NCI-H446 treated with DMSO at 0.1 percent for 48 hours (cell line): ENCODE measurements at regions not wholly inside any gene's neighbourhood (a gene's known extent, or its start where the extent isn't known, plus 50 kb on each side); places are given as distances from the start of the nearest gene placed in this dataset.

Experiments
- DNase-seq: peaks from one replicate; lab custom pipeline; 2025; lab: John Stamatoyannopoulos, UW

DNA sequence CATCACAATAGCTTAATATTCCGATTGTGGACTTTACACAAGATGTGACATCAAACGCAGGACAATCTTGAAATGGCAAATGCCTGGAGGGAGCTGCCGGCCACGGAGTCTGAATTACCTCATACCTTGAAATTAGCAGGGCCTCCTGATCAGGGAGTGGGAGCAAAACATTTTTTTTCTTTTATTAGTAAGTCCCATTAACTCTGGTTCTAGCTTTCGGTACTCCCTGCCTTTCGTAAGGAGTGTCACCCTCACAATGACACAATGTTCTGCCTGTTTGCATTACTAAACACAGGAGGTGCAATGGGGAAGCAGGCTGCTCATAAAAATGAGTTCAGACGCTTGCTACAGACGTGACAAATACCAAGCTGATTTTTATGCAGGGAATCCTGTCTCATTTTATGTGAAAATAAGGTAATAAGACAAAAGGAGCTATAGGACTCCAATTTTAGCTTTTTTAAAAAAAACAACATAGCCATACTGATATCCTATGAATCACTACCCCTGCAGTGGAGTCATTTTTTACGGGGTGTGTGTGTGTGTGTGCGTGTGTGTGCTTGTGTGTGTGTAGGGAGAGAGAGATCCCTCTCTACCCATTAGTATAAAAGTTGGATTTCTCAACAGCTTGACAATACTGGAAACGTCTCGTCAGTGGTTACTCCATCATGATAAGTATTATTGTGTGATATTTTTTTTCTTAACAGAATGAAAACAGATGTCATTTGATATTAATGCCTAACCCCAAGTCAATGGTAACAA is 205.1 kb upstream of the RUNX1 start:
- DNase-seq = no peak

DNA sequence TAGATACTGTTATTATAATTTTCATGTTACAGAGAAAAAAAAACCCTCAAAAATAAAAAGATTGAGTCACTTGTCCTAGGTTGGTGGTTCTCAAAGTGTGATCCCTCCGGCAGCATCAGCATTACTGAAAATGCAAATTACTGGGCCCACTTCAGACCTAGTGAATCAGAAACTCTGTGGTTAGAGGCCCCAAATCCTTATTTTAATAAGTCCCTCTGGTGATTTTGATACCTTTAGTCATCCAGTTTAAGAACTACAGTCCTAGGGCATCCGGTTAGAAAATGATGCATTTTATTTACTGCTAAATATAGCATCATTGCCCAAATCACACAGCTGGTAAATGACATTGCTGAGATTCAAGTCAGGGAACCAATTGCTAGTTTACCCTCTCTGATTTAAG is 203.7 kb upstream of the RUNX1 start:
- no peak for DNase-seq

DNA sequence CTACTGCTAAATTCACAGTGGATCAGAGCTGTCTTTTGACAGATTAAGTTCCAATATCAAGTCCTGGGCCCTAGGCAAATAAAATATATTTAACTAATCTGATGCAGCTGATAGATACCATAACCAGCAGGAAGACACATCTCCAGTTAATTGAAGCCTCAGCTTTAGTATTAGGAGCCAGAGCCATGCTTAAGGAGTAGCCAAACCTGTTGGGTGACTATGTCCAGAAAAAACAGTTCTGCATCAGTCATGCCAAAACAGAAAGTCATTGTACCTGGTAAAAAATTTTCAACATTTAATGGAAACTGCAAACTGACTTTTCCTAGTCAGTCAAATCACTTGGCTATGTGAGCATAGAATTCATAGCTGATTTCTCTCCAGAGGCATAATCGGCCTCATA is 200.5 kb upstream of the RUNX1 start:
- no peak for DNase-seq

DNA sequence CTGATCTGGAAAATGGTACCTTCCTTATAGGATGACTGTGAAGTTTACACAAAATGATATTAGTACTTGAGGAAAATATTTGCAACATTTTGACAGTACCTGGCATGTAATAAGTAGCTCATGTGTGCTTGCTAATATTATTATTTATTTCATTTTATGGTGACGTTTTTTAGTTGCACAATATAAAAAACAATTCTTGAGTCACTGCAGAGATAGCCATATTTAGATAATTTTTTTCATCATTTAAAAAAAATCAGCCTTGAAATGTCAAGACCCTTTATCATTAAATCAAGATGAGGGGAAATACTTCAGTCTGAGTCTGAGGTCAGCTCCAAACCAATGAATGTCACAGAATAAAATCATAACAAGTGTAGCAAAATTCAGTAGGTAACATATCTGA is 196.8 kb upstream of the RUNX1 start:
- no peak for DNase-seq

DNA sequence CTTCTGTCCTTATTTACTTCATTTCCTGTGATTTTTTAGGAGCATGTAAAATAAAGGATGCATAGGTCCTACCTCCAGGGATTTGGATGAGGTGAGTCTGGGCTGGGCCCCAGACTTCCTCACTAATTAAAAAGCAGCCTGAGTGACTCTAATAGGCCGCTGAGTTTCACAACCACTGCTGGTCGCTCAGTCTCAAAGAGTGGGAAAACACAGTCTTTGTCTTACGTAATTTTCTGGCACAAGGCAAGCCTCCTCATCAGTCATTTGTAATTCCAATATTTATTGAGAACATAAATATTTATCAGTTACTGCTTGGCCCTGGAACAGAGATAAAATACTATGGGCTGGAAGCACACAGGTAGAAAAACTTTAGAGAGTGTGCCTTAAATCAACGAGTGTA is 195.4 kb upstream of the RUNX1 start:
- no peak for DNase-seq

DNA sequence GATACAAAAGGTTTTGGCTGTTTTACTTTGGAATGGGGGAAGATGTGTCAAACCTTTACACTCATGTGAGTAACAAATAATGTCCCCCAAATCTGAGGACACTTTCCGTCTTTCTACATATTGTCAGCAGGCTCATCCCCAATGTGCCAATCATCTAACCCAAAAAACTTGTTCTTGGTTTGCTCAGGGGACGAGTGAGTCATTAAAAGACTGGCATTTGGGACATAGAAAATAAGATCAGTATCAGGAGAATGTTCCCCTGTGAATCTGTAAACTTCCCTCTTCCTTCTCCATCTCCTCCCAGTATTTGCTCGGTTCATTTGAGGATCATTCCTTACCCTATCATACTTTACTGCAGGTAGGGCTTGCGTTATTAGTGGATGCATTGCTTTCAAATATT is 194.1 kb upstream of the RUNX1 start:
- no peak for DNase-seq

DNA sequence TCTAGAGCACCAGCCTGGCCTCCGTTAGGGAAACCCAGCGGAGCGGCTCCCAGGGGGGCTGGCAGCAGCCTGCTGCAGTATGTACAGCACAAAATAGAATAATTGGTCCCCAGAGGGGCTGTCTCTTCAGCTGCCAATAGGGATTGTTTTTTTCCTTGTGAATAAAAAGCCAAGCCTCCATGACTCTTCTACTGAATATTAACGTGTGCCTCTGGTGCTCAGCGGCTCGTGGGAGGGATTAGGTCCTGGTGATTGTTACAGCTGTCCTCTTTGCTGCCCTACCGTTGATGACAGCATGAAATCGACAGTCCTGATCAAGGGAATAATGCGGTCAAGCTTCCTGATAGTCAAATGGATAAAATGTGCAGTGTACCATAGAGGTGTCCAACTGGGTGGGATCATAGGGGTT is 190.7 kb upstream of the RUNX1 start:
- no peak for DNase-seq

DNA sequence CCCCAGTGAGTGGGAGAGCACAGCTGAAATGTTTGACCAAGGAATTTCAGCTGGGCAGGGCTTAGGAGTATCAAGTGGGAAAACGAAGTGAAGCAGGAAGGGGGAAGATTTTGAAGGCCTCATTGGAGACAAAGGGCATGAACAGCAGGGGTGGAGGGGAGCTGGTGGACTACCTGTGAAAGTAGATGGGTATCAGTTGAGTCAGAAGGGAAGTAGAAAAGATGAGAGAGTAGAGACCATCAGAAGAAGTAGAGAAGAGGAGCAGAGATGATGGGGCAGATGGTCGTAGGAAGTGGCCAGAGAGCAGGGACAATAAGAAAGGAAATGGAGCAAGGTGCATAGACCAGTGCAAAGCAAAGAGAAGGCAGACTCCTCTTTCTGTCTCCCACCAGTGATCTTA is 189.0 kb upstream of the RUNX1 start:
- DNase-seq = no peak

DNA sequence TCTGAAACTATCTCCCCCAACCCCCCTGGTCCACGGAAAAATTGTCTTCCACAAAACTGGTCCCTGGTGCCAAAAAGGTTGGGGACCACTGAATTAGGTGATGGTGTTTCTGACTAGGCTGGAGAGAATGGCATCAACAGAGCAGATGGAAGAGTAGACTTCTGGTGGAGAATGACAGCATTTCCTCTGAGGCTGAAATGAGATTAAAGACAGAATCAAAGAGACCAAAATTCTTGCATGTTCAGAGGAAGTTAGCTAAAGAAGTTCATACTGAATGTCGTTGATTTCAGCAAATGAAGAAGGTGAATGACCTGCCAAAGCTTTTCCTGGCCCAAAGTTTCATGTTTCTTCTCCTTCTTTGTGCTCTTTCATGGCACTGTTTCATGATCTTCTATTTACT is 188.2 kb upstream of the RUNX1 start:
- DNase-seq = no peak

DNA sequence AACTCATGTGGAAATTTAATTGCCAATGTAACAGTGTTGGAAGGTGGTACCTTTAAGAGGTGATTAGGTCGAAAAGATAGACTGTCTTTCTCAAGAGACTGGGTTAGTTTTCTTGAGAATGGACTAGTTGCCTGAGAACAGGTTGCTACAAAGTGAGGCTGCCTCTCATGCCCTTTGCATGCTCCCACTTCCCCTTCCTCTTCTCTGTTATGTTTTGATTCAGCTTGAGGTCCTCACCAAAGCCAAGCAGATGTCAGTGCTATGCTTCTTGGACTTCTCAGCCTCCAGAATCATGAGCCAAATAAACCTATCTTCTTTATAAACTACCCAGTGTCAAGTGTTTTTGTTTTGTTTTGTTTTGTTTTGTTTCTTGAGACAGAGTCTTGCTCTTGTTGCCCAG is 187.0 kb upstream of the RUNX1 start:
- DNase-seq = no peak

DNA sequence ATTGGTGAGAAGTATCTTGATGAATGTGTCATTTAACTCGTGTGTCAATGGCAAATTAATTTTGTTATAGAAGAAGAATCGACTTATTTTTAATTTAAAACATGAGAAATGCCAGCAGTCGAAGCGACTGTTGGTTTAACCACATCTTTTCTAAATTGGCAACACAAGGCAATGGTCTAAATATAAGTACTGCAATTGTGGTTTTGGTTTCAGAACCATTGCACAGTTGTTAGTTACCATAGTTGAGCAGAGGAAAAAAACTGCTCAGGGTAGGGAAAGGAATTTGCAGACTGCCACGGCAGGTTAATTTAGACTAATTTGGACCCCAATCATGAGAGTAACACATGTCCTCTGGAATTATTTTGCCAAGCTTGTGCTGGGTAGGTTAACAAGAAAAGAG is 185.6 kb upstream of the RUNX1 start:
- DNase-seq = no peak

DNA sequence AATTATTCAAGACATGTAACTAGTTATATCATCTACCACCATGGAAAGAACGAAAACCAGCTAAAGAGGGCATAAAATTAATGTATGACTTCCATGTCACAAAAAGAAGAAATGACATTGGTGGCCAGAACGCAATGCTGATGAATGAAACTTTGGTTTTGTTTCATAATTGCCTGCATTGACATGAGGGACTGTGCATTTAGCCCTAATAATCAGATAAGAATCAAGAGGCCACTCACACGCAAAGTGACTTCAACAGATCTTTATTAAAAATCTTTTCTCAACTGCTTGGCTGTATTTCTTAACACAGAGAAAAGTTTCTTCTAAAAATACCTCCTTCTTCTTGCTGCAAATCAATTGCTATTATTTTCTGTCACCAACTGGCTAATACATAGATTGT is 184.7 kb upstream of the RUNX1 start:
- no peak for DNase-seq

DNA sequence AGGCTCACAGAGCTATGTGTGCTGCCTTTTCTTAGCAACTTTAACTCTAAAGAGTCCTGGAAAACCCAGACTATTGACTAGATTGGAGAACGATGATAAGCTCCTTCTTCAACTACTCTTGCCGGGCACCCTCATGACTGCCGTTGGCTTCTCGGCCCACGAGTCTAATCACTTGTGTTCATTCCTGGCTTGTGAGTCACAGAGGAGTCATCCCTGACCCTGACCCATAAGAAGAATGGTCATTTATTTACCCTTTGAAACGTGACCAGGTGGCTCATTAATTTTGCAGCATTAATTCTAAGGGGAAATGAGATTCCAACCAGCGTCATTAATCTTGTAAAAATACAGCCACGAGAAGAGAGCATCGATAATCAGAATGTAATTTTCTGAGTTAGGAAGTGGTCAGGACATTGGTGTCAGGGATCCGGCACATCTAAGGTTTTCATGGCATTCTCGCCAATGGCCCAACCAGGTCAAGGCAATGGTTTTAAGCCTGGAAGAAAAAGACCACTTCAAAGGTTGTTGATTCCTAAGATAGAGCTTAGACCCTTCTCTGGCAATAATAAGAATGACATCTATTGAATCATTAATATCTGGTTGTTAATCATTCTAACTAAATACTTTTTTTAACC is 183.6 kb upstream of the RUNX1 start:
- no peak for DNase-seq

DNA sequence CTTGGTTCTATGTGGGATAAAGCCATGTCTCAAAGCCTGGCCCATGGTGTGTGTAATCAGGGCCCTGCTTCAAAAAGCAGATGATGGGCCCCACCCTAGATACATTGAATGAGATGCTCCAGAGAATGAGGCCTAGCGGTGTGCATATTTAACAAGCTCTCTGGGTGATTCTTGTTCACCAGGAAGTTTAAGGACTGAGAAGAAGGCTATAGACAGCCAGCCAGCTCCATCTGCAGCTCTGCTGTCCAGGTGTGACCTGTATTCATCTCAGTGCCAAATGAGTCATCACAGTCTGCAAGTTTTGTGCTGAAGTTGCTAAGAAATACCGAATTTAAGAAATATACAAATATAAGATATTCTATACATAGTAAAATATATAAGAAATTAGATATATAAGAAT is 182.0 kb upstream of the RUNX1 start:
- no peak for DNase-seq

DNA sequence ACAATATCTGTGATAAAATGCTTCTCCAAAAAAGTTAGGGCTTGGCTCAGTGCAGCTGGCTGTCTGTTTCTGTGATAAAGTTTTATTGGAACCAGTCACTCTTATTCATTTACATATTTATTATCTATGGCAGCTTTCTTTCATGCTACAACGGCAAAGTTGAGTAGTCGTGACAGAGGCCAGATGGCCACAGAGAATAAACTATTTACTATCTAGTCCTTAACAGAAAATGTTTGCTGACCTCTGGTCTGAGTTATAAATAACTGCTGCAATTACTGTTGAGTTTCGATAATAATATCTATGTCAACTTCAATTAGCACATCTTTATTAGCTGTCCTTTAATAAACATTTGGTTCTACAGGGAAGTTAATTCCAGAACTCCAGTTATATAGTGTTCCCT is 180.2 kb upstream of the RUNX1 start:
- DNase-seq = no peak

DNA sequence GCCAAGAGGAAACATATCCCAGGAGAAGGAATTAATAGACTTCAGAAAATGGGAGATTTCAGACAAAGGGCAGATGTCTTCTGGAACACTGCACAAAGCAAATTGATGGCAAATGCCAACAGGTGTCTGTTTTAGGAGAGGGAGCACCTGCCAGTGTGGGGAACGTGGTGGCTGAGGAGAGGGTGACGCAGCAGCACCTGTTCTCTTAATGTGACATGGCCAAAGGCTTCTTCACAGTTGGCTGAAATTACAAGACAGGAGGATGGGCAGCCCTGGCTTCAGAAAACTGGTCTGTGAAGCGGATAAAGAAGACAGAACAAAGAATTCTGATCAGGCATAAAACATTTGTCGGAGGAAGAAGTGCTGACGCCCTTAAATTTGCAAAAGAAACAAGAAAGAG is 178.7 kb upstream of the RUNX1 start:
- DNase-seq = no peak

DNA sequence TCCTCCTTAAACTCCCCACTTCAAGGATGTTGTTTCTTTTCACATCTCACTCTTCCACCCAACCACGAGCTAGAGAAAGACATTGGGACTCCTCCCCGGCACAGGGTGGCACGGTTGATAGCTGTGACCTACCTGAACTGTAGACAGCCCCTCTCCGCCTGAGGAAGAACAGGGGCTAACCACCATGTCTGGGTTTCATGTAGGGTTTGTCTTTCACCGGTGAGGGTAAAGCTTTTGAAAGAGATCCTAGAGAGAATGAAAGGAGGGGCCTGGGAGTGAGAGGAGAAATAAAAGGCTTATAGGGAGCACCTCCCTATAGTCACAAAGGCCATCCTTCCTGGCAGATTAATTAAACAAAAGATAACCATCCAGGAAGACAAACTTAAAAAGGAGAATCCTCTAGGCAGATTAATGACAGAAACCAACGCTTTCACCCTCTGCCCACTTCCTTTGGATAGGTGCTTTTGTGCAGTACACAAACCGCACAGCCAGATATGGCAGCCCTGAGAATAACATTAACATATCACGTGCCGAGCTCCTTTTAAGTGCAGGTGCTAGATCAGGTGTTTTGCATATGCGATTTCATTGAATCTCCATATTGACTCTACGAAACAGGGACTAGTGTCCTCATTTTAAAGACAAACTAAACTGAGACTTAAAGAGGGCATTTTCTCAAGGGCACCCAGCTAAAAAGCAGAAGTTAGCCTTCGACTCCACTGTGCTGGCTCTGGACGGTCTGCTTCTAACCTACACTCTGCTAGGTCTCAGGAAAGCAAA is 178.1 kb upstream of the RUNX1 start:
- no peak for DNase-seq

DNA sequence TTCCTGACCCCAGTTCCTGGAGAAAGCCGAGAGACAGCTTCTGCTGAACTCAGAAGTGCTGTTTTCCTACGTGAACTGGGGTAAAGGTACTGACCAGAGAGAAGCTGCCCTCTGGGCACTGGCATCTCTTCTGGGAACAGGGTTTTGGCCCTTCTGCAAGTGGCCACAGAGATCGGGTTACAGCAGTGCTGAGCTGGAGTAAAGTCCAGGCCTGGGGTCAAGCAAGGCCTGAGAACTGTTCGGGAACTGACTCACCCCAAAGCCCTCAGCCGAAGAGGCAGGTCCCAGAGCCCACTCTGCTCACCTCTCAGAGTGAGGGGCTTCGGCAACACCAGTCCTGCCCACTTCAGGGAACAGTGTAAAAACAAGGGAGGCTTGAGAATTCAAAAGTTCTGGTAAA is 177.2 kb upstream of the RUNX1 start:
- no peak for DNase-seq

DNA sequence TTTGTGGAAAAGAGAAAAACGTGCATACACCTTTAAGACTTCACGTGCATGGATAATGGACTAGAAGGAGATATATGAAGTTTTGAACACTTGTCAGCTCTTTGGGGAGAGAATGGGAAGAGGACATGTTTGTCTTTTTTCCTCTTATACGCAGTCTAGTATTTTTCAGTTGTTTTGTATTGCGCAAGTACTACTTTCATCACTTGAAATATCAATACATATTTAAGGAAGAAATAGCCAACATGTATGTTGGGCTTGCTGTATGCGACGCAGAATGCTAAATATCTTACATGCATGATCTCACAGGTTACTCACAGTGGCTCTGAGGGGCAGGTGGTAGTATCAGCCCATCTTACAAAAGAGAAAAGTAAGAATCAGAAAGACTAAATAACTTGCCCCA is 176.5 kb upstream of the RUNX1 start:
- DNase-seq = no peak

DNA sequence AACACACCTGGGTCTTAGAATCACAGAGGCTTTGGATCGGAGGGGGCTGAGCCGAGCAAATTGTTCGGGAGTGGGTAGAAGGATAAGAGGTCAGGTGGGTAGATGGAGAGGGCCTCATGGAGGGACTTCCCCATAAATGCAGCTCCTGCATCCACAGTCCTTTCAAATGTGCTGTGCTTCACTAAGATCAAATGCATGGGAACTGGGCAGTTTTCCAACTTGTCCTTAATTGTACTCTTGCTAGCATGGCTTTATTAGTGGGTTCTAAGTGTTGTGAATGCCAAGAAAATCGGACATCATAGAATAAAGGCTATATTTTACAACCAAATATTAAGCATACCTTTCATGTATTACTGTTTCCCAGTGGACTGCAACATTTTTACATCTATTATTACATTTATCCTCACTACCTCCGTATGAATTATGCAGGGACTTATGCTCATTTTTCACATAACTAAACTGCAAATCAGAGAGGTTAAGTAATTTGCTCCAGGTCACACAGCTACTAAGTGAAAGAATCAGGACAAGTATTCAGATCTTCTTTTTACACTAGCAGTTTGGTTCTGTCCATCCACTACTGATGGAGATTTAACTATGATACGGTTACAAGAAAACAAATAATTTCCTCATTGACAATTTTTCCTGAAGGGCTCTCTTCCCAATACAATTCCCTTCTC is 174.5 kb upstream of the RUNX1 start:
- no peak for DNase-seq

DNA sequence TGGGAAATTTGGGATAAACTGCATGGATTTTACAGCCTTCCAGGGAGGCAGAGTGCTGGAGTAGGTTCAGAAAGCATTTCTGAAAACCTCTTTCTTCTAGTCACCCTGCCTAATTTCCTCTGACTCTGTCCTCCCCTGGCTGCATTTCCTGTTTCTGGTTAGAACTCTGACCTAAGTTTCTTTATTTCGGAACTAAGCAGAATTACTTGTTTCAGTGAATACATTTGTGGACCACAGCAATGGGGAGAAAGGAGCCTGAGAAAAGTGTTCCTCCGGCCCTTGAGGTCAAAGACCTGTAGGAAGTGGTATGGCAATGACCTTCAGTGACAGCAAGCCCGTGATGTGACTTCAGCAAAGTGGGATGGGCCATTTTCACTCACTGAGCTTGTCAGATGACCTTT is 173.4 kb upstream of the RUNX1 start:
- no peak for DNase-seq

DNA sequence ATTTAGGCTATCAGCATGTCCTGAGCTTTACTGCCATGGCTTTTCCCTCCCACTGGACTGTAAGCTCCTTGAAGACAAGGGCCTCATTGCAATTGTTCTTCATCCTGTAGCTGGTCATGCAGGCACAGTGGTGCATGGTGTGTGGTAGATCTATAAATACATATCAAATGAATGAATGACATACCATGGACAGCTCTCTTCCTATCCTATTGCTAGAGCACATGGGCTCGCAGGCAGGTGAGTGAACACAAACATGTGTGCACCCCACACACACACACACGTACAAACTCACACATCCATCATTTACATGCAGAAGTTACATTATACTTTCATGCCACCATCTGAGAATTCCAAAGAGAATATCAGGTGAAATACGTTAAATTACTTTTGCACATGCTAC is 172.9 kb upstream of the RUNX1 start:
- no peak for DNase-seq

DNA sequence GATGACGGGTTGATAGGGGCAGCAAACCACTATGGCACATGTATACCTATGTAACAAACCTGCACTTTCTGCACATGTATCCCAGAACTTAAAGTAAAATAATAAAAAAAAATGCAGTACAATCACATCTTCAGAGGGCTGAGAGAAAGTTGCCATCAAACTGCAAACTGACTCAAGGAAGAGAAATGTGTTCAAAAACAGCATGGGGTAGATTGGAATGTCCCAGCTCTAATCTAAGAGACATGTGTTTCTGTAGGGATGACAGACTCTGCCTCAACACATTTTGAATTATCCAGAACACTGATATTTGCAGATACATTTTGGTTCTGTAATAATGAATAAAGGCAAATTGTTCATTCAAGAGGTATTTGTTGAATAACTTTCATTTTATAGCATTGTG is 171.2 kb upstream of the RUNX1 start:
- no peak for DNase-seq
